Stimulated activated CD4-positive, alpha-beta T cell treated with anti-CD3 and anti-CD28 coated beads, Interleukin-1b, Interleukin-23, amount 100 ng/mL, for 4 hours (primary cell): ENCODE measurements at regions not wholly inside any gene's neighbourhood (a gene's known extent, or its start where the extent isn't known, plus 50 kb on each side); places are given as distances from the start of the nearest gene placed in this dataset.

ENCODE experiments used
- DNase-seq, 2 donors: peaks; one replicate each; pipeline ENCODE4 v3.0.0-alpha.2; 2020; ENCODE audit warnings: low read depth in 2 of 2

DNA sequence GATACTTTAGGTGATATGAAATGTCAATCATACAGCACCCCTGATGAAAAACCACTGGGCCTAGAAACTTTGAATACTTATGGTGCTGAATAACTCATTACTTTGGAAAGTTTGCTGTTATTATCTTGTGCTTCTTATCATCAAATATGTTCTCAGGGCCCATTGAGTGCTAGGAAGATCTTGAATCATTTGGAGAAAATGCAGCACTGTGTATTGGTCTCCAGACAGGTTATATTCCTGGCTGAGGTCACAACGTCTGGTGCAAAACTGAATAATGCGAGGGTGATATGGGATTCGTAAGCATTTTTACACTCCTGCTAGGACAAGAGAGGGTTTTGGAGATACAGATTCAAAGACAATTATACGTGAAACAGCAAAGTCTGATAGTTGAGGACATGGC, 249.4 kb upstream of the TNC start:
- DNase-seq, result no peak

DNA sequence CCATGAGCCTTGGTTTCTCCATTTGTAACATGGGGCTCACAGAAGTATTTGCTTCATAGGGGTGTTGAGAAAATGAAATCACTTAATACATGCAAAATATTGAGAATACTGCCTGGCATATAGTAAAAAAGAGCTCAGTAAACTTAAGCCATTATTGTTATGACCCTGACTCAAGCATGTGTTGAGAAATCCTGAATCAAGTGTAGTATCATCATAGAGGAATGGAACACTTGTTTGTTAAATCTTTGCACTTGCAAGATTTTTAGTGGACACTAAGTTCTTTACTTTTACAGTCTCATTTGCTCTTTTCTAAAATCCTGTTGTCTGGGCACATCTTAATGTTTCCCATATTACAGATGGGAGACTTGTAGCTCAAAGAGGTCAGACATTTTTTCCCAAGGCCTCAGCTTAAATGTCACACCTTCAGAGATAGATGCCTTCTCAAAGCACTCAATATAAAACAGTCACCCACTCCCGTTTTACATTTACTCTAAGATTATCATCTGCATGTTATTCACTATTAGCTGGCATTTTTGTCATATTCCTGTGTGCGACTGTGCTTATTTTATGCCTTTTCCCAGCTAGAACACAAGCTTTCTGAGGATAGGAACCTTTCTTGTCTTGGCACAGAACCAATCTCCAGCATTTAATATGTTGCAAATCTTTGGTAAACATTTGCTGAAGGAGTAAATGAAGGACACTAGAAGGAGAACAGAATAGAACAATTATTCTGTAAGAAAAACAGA, 250.0 kb upstream of the TNC start:
- no peak for DNase-seq

DNA sequence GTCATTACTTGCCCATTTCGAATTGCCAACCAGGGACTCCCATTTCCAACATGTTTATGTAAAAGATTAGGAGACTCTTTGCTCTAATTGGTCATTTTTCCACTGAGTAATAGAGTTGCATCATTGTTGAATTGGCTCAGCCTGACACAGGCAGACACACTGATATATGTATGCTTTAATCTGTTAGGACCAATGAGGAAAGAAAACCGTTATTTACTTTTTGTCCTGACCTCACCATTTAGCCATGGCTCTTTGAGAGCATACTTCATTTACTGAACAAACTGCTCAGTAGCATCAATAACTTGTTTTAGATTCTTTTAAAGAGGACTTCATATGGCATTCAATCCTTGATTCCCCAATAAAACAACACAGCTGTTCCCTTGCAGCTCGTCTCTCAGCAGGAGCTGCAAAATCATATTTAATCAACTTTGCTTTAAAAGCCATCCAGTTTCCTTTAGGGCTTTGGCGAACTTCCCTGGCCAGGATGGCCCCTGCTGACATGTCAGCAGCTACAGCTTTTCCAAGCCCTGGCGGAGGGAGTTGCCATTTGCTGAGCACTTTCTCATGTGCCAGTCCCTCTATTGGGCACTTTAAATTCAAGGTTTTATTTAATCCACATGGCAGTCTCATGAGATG, 251.5 kb upstream of the TNC start:
- no peak for DNase-seq

DNA sequence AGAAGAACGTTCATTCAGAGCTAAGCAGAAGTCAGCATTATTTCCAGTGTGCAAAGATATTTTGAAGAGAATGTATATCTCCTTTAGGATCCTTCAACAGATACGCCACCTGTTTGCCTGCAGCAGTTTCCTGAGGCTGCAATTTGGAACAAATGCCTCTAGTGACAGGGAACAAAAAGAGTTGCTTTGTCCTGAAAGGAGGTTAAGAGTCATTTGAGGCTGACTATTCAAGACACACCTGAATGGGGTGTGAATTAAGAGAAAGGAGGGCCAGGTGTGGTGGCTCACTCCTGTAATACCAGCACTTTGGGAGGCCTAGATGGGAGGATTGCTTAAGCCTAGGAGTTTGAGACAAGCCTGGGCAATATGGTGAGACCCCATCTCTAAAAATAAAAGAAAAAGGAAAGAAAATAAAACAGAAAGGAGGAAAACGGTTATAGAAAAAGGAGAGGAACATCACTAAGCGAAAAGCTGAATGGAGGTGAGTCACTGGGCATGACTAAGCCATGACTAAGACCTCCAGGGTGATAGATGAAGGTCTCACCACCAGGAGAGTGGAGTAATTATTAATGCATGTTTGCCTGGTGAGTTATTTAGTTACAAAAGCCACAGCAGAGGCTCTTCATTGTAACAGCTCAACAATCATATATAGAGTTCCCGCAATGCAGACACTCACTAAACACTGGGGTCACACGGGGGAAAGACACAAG, 255.2 kb upstream of the TNC start:
- peak in 1 of 2 donors; percentile 1 for DNase-seq

DNA sequence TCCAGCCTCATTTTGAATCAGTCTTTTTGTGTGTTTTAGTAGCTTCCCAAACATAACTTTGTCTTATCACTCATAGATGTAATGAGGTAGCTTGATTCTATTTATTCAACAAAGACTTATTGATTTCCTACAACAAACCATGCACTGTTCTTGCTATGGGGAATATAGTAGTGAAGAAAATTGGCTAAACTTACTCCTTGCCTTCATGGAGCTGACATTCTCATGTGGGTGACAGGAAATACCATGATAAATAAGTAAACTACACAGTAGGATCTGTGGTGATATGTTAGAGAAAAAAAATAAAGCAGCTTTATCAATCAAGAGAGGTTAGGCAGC, 255.7 kb upstream of the TNC start:
- no peak for DNase-seq

DNA sequence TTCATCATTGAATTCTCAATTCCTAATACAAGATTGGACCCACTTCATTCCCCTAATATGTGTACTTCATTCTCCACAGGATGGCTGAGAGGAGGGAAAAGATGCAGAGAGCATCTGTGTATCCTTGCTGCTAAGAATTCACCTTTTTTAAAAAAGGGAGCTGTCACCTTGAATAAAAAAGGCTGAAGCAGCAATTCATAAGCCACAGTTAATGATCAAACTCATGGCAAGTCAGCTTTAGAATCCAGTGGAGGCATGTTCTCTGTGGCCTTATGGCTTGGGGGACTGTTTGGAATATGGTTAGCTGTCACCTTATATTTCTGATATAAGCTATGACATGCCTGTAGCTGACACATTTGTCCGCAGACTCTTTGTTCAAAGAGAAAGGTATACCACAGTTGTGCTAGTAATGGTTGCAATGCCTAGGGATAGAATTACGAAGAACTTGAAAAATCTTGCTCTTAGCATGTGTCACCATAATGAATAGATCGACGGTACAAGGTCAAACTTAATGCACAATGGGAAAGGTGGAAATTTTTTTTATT, 256.8 kb upstream of the TNC start:
- DNase-seq, result no peak

DNA sequence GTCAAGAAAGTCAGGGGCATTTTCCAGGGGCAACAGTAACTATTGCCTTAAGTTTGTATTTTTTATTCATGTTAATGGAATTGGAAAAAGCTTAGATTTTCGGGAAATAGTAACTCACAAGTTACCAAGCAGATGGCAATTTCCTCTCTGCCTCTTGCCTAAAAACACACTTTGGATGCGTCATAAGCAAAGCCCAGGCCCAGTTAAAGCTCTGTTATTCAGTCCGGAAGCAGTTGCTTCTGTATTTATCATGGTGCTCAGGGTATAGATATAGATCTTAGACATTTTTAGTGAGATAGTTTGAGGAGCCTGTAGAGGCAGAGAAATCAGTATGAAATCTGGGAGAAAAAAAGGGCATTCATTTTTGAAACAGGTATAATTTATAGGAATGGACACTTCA, 260.3 kb upstream of the TNC start:
- DNase-seq, result no peak

DNA sequence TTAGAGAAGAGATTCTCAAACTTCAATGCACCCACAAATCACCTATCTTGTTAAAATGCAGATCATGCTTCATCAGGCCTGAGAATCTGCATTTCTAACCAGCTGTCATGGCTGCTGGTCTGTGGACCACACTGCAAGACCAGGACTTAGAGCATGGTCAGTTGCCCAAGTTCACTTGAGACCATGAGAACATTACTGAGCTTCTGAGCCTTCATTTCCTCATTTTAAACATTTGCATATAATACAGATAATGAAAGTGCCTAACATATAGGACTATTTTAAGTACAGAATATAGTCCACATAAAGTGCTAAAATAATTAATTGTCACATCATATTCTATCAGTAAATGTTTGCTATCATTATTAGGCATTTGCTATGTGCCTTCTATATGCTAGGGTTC, 260.8 kb upstream of the TNC start:
- DNase-seq, result no peak

DNA sequence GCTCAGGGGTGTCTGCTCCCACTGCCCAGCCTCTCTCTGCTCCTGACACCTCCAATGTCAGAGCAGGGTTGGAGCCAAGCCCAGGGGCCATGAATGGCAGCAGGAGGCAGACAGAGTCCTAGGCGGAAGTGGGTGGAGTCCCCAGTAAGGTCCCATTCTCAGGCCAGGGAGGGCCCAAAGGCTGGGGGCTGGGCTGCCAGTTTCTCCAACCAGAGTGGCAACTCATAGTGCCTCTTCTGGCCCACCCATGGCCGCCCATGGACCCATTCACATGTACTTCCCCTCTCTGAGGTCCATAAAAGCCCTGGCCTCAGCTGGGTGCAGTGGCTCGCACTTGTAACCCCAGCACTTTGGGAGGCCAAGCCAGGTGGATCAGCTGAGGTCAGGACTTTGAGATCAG, 261.8 kb upstream of the TNC start:
- DNase-seq, result no peak

DNA sequence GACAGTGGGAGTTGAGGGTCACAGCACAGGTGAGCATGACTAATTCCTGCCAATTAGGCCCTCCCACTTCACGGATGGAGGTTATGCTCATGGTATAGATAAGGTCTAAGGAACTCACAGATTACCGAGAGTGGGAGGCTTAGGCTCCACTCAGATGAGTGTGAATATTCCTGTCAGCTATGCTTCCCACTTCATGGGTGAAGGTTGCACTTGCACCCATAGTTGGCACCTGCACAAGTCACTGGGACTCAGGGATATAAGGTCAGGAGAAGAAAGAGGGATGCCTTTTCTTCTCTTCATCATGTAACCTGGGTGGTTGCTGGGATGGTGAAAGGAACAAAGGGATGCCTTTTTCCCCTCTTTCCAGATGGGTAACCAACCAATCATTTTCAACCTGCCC, 264.9 kb upstream of the TNC start:
- DNase-seq, result no peak

DNA sequence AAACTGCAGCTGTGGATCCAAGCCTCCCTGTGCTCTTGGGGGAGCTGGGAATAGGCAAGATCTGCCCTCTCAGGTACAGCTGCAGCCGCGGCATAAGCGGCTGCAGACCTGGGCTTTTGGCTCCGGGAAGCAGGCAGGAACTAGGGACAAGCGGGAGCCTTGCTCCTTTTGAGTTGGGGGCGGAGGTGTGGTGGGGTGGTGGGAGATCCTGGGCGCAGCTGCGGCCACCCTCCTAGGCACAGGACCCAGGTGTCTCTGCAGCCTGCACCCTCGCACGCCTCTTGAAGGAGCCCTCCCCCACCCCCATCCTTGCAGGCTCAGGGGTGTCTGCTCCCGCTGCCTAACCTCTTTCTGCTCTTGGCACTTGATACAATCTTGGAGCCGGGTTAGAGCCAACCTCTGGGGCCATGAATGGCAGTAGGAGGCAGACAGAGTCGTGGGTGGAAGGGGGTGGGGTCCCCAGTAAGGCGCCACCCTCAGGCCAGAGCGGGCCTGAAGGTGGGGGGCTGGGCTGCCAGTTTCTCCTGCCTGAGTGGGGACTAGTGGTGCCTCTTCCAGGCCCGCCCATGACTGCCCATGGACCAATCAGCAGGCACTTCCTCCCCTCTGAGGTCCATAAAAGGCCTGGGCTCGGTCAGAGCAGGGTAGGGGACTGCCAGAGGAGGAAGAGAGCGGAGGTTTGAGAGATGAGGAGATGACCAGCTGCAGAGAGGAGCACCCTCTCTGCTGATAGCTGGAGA, 267.6 kb upstream of the TNC start:
- DNase-seq, result no peak

DNA sequence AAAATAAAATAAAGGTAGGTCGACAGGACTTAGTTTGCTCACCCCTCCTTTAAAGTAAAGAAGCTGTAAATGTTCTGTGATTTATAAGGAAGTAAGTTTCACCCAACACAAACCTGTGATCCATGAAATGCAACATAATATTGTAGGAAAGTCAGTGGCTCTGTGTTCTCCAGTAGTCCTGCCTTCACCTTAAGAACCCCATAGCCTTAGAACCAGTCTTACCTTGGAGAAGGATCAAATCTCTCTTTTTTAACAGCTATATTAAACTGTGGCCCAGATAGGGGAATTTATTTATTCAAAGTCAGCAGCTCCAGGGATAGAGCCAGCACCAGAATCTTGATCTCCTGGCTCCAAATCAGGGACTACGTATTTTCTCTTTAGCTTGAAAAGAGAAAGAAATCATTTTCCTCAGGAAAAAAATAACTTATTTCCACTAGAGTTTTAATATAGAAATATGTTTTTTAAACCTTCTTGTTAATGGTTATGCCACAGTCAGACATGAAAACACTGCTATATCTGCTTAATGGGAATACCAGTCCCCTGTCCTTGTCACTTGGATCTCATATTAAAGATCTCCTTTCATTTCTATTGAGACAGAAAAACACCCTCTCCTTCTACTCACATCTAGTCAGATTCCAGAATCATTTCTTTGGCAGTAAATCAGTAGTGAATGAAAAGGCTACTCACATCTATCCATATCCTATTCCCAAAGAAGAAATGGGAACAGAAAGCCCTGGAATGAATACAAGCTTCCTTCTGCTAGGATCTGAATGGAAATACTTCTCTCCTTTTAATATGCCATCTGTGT, 269.2 kb upstream of the TNC start:
- no peak for DNase-seq

DNA sequence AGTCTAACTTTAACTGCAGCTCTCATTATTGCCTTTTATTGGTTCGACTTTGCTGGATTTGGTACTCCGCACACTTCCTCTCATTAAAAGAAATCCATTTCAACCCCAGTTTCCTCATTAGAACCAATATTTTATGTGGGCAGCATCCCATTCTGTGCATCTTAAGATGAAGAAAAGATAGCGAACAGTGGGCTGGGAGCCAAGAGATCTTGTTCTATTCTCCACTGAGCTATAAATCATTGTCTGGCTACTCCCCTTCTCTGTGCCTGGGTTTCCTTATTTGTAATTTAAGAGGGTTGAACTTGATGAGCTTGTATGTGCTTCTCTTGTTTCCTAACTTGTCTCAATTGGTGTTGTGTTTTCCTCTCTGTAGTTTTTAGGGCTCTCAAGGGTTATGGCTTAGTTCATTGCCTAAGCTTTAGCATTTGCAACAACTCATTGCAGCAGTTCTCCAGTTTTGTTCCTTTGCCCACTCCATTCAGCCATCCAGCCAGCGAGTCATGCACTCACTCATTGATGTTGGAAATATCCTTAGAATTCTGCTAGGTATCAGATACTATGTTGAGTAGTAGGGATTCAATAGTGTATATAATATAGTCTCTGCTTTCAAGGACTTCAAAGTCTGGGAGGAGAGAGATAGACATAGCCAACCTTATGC, 273.3 kb upstream of the TNC start:
- DNase-seq, result no peak

DNA sequence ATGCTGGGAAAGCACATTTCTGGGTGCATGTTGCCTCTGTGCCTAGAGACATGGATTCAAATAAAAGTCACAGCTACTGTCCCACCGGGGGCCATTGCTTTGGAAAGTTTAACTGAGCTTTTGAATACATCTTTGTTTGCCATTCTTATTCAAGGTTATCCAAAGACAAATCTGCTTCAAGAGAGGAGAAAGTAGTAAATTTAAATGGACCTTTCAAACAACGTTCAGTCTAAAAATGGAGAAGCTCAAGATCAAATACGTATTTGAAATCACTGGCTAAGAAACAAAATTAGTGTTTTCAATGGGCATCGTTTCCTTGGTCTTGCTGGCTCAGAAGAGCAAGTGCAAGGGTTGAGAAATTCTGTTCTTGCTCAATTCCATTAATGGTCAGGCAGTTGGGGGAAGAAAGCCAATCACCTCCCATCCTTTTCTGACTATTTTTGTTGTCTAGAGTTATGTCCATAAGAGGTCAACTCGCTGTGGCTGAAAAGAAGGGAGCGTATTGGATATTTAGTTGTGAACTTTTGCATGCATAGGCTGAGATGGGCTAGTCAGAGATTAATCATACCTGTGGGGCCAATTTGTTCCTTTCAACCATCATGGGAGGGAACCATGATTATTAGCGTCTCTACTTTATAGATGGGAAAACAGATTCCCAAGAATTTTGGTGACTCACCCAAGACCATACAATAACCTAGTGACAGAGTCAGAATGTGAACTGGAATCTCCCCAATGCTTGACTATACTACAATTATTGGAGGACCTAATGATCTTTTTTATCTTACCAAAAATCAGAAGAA, 276.2 kb upstream of the TNC start:
- DNase-seq, result no peak

DNA sequence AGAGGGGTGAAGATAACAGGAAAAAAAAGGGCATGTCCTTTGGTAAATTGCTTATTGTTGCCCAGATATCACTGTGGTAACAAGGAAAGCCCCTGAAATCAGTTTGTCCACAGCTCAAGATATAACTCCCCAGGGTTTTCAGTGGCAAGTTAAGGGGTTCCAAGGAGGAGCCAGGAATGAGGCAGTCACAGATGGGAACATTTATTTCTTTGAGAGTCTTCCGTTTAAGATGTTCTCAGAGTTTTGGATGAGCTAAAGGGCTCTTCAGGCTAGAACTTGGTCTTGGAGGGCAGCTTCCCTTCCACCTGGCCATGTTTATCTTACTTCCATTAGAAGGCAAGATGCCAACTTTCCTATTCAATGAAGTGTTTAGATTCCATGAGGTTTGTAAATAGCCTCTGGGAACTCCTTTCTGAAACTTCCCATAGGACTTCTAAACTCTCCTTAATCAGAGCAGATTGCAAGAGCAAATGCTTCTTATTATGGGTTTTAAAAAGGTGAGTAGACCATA, 277.6 kb upstream of the TNC start:
- DNase-seq, result no peak

DNA sequence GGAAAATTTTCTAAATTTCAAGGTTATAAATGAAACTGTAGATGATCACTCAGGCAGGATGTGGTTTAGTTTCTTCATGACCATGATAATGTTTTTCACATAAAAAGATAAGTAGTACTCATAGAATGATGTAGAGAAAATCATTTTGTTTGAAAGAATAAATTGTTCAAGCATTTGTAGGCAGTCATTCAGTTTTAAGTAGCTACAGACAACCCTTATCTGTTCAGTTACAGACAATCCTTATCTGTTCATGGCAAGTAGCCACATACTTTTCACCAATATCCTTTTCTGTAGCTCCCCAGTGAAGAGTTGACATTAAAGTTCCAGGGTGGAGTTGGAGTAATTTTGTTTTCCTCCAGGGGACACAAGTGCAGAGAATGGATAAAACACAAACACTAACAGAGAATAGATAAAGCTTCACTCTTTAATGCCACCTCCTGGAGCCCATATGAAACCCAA, 278.1 kb upstream of the TNC start:
- DNase-seq, result no peak

DNA sequence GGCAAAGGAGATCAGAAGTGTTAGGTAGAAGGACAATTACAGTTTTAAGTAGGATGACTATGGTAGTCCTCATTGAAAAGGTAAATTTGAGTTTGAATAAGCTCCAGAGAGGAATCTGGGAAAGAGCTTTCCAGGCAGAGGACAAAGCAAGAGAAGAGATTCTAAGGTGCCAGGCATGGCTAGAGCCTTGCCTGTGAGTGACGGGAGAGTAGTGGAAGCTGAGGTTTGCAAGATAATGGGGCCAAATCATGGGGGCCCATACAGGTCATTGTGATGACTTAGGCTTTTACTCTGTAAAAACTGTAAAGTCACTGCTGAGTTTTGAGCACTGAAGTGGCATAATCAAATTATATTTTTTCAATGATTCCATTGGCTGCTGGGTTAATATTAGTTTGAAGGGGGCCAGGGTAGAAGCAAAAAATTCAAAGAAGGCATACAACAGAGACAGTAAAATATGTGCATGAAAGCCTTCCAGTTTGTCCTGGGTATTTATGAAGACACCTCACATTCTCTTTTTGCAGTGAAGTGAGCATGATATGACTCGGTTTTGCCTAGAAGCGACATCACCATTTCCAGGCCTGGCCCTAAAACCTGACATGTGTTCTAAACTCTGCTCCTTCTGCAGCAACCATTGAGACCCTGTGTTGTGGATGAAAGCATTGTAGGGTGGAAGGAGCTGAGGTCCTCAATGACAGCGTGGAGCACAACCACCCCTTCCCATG, 279.8 kb upstream of the TNC start:
- no peak for DNase-seq

DNA sequence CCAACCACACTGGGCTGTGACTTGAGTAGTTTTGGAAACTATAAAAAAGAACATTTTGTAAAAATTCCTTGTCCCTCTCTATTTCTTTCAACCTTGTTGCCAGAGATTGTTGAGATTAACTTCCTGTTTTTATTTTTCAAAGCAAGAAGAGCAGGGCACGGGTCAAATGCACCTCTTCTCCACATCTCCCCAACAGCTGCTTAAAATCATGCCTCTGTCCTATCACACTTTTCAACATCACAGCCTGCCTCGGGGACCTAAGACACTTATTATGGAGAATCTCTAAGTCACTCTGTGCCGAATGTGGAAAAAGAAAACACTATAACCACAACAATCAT, 280.3 kb upstream of the TNC start:
- no peak for DNase-seq

DNA sequence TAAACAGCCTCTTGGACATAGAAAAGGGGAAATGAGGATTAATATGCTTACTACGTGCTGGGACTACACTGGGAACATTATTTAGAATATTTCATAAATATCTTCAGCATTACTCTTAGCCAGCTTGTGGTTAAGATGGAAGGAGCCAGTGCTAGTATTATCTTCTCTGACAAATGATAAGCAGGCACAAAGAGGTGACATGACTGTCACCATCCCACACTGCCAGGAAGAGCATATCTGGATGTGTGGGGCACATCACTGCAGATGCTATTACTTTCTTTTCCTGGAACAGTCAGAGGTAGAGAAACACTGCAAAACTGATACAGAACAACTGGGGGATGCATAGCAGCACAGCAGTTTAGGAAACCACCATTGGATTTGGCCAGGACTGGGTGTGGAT, 281.0 kb upstream of the TNC start:
- no peak for DNase-seq
